IMR-90 (cell line): ENCODE measurements at regions not wholly inside any gene's neighbourhood (a gene's known extent, or its start where the extent isn't known, plus 50 kb on each side); places are given as distances from the start of the nearest gene placed in this dataset.

Experiments used
- ATAC-seq: fragments of 200-7000 bp; cut with Tn5 transposase; 2 replicates; pipeline ENCODE4 v1.9.1; 2020; ENCODE audit warnings: low read depth, mild to moderate bottlenecking, moderate library complexity
- BruUV-seq: library from RNA; stranded (reverse); fragments of 400-500 nt; replicated peaks from 2 replicates; lab custom pipeline; 2021; lab: Mats Ljungman, UMichigan
- CTCF ChIA-PET: fragments of 300-600 bp; formaldehyde crosslinking; extraction: SDS; loops from one replicate; lab custom pipeline; 2021; ENCODE audit warnings: antibody characterized with exemption; lab: Yijun Ruan, JAX
- POLR2A ChIA-PET: fragments of 300-600 bp; sonication (Branson Sonifier 250); formaldehyde crosslinking; loops from one replicate; lab custom pipeline; 2022; ENCODE audit warnings: antibody characterized with exemption; ENCODE audit not compliant: unreplicated experiment; lab: Charles Lee
- DNase-seq: peaks from one replicate; pipeline ENCODE4 v3.0.0; 2013
- H2AFZ ChIP-seq: replicated peaks from 2 replicates; pipeline ENCODE3; 2013; ENCODE audit warnings: low read length, mild to moderate bottlenecking; ENCODE audit not compliant: poor library complexity
- H2AK5ac ChIP-seq: 2 replicates; pipeline ENCODE4 v1.6.1; 2013; ENCODE audit warnings: low read depth, low read length, inconsistent platforms
- H2AK9ac ChIP-seq: replicated peaks from 2 replicates; pipeline ENCODE3; 2013; ENCODE audit warnings: mild to moderate bottlenecking, low read depth, low read length, moderate library complexity; ENCODE audit not compliant: poor library complexity
- H2BK120ac ChIP-seq: 2 replicates; pipeline ENCODE4 v1.6.1; 2013; ENCODE audit warnings: low read depth, low read length, inconsistent platforms
- H2BK15ac ChIP-seq: 3 replicates; pipeline ENCODE4 v1.6.1; 2013; ENCODE audit warnings: low read depth, low read length, inconsistent platforms
- H2BK20ac ChIP-seq: 2 replicates; pipeline ENCODE4 v1.6.1; 2013; ENCODE audit warnings: low read depth, mild to moderate bottlenecking, inconsistent platforms, low read length, moderate library complexity
- H2BK5ac ChIP-seq: 2 replicates; pipeline ENCODE4 v1.6.1; 2013; ENCODE audit warnings: mild to moderate bottlenecking, low read depth, low read length, inconsistent platforms; ENCODE audit not compliant: poor library complexity, severe bottlenecking
- H3K14ac ChIP-seq: replicated peaks from 2 replicates; pipeline ENCODE4 v1.6.1; 2013; ENCODE audit warnings: low read depth, low read length, inconsistent platforms
- H3K18ac ChIP-seq: 2 replicates; pipeline ENCODE4 v1.6.1; 2013; ENCODE audit warnings: low read depth, low read length, control low read depth
- H3K23ac ChIP-seq: 2 replicates; pipeline ENCODE4 v1.6.1; 2013; ENCODE audit warnings: low read depth, low read length, inconsistent platforms
- H3K27ac ChIP-seq: 2 replicates; pipeline ENCODE4 v1.5.1; 2013; ENCODE audit warnings: mild to moderate bottlenecking, control low read depth, low read length; ENCODE audit not compliant: insufficient read depth
- H3K27me3 ChIP-seq: 2 replicates; pipeline ENCODE4 v1.6.1; 2013; ENCODE audit warnings: low read length; ENCODE audit not compliant: control insufficient read depth, insufficient read depth
- H3K36me3 ChIP-seq: 2 replicates; pipeline ENCODE4 v1.6.1; 2013; ENCODE audit warnings: low read length, mixed read lengths; ENCODE audit not compliant: control insufficient read depth, insufficient read depth
- H3K4ac ChIP-seq: 2 replicates; pipeline ENCODE4 v1.6.1; 2013; ENCODE audit warnings: low read depth, low read length, inconsistent platforms
- H3K4me1 ChIP-seq: 2 replicates; pipeline ENCODE4 v1.6.1; 2013; ENCODE audit warnings: low read length, mixed read lengths; ENCODE audit not compliant: control insufficient read depth, insufficient read depth
- H3K4me2 ChIP-seq: 2 replicates; pipeline ENCODE4 v1.6.1; 2013; ENCODE audit warnings: low read depth, mild to moderate bottlenecking, control low read depth, low read length, moderate library complexity
- H3K4me3 ChIP-seq: 2 replicates; pipeline ENCODE4 v1.5.1; 2013; ENCODE audit warnings: low read depth, mild to moderate bottlenecking, control low read depth, low read length, moderate library complexity; ENCODE audit not compliant: insufficient read depth
- H3K56ac ChIP-seq: 2 replicates; pipeline ENCODE4 v1.6.1; 2013; ENCODE audit warnings: low read length, inconsistent platforms; ENCODE audit not compliant: insufficient read depth; ENCODE audit errors: extremely low read depth
- H3K79me1 ChIP-seq, 2 experiments: 2 replicates each; pipeline ENCODE4 v1.6.1; 2013; ENCODE audit warnings: low read length in 2 of 2, inconsistent platforms in 1 of 2, low read depth in 1 of 2
- H3K9ac ChIP-seq: 2 replicates; pipeline ENCODE4 v1.6.1; 2013; ENCODE audit warnings: low read depth, low read length, control low read depth
- H3K9me1 ChIP-seq: 2 replicates; pipeline ENCODE4 v1.6.1; 2013; ENCODE audit warnings: low read length, inconsistent platforms; ENCODE audit not compliant: insufficient read depth
- H3K9me3 ChIP-seq: 2 replicates; pipeline ENCODE4 v1.6.1; 2013; ENCODE audit warnings: low read length; ENCODE audit not compliant: control insufficient read depth, insufficient read depth
- H4K20me1 ChIP-seq: 2 replicates; pipeline ENCODE4 v1.6.1; 2013; ENCODE audit warnings: low read length, inconsistent platforms; ENCODE audit not compliant: insufficient read depth
- H4K5ac ChIP-seq: 2 replicates; pipeline ENCODE4 v1.6.1; 2013; ENCODE audit warnings: mild to moderate bottlenecking, low read depth, low read length, control low read depth
- H4K8ac ChIP-seq, 2 experiments: 2 replicates each; pipeline ENCODE4 v1.6.1; 2013; ENCODE audit warnings: low read depth in 2 of 2, low read length in 2 of 2, control low read depth in 1 of 2, inconsistent platforms in 1 of 2
- H4K91ac ChIP-seq: 2 replicates; pipeline ENCODE4 v1.6.1; 2013; ENCODE audit warnings: low read depth, low read length, inconsistent platforms; ENCODE audit not compliant: insufficient read depth
- MAFK ChIP-seq: IDR thresholded peaks from 2 replicates; pipeline ENCODE4 v1.6.1; 2012; ENCODE audit warnings: low read depth, low read length, improper control_type of control experiment
- MAZ ChIP-seq: IDR thresholded peaks from 2 replicates; pipeline ENCODE4 v1.6.1; 2012; ENCODE audit warnings: low read depth, mild to moderate bottlenecking, low read length, improper control_type of control experiment, moderate library complexity, borderline replicate concordance
- NFE2L2 ChIP-seq: fragments of 150-350 bp; IDR thresholded peaks from 2 replicates; pipeline ENCODE4 v1.6.1; 2016; ENCODE audit warnings: low read depth, mild to moderate bottlenecking, low read length
- RAD21 ChIP-seq: IDR thresholded peaks from 2 replicates; pipeline ENCODE4 v1.6.1; 2012; ENCODE audit warnings: low read length, improper control_type of control experiment
- RCOR1 ChIP-seq: IDR thresholded peaks from 2 replicates; pipeline ENCODE4 v1.6.1; 2012; ENCODE audit warnings: mild to moderate bottlenecking, low read length, improper control_type of control experiment; ENCODE audit not compliant: insufficient replicate concordance
- RFX5 ChIP-seq: IDR thresholded peaks from 2 replicates; pipeline ENCODE4 v1.8.0; 2012; ENCODE audit warnings: low read depth, mild to moderate bottlenecking, low read length, moderate library complexity
- SMC3 ChIP-seq: fragments of 150-350 bp; IDR thresholded peaks from 2 replicates; pipeline ENCODE4 v1.6.1; 2016; ENCODE audit warnings: low read depth, mild to moderate bottlenecking, antibody characterized with exemption, low read length, moderate library complexity
- USF2 ChIP-seq: fragments of 150-350 bp; IDR thresholded peaks from 2 replicates; pipeline ENCODE4 v1.6.1; 2017; ENCODE audit warnings: mild to moderate bottlenecking, antibody characterized with exemption, low read length, low read depth
- WGBS, 2 experiments: methylation state at CpG; one replicate each; pipeline versions ENCODE4 v1.1.5 to v1.1.7; 2013; ENCODE audit warnings: missing lambda C conversion rate in 2 of 2; ENCODE audit not compliant: insufficient read length in 1 of 2; ENCODE audit errors: extremely low coverage in 2 of 2; 5-methylcytosine and 5-hydroxymethylcytosine counted together
- dilution Hi-C: fragments of 300-500 bp; cut with HindIII; formaldehyde crosslinking; loops from one replicate; pipeline ENCODE4 v1.14.3; 2018; ENCODE audit warnings: low sequenced_read_pairs; ENCODE audit not compliant: unreplicated experiment
- in situ Hi-C: fragments of 300-500 bp; cut with MboI; formaldehyde crosslinking; loops from 3 replicates; pipeline ENCODE4 v1.14.3; 2019; ENCODE audit warnings: low sequenced_read_pairs, inconsistent platforms, mixed read lengths
- intact Hi-C: fragments of 100-400 bp; cut with micrococcal nuclease; formaldehyde crosslinking; loops from 2 replicates; pipeline ENCODE4 v1.10.0; 2022
- TF ChIP-seq, protein P1 (sequence below): conservative IDR thresholded peaks from 2 replicates; pipeline ENCODE4 v1.5.1; 2012; ENCODE audit warnings: mild to moderate bottlenecking, low read depth, low read length, improper control_type of control experiment

DNA sequence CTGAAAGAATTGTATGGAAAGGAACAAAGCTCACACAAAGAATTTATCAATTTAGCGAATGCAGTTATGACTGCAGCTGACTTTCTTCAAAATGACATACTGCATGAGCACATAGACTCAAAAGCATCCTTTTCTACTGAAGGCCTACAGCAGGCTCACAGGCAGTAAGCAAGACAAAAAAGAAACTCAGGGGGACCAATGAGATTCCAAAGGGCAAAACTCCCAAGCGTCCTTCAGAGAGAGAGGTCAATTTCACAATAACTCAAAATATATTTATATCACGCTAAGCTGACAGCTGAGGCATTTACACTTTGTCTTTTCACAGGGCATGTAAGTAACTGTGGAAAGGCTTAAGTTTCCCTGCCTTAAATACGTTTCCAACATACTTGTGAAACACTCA lies 427.9 kb upstream of the RASGRP1 start:
- H2BK120ac ChIP-seq = peak overlapping the region; percentile 96
- H4K91ac ChIP-seq = peak overlapping the region; percentile 94
- peak overlapping the region; percentile 11; the same call in 1 of the 2 replicates for H3K14ac ChIP-seq
- no peak overlapping the region for H3K27ac ChIP-seq
- peak overlapping the region; percentile 60 to 90 for H4K8ac ChIP-seq
- no peaks in the 10 kb centered on the region for H3K36me3 ChIP-seq
- H3K27me3 ChIP-seq = no peaks in the 10 kb centered on the region
- BruUV-seq = no TSS peak
- no peak for TF ChIP-seq USF2
- TF ChIP-seq RCOR1 = no peak
- TF ChIP-seq RAD21 = no peak
- TF ChIP-seq, protein P1, sequence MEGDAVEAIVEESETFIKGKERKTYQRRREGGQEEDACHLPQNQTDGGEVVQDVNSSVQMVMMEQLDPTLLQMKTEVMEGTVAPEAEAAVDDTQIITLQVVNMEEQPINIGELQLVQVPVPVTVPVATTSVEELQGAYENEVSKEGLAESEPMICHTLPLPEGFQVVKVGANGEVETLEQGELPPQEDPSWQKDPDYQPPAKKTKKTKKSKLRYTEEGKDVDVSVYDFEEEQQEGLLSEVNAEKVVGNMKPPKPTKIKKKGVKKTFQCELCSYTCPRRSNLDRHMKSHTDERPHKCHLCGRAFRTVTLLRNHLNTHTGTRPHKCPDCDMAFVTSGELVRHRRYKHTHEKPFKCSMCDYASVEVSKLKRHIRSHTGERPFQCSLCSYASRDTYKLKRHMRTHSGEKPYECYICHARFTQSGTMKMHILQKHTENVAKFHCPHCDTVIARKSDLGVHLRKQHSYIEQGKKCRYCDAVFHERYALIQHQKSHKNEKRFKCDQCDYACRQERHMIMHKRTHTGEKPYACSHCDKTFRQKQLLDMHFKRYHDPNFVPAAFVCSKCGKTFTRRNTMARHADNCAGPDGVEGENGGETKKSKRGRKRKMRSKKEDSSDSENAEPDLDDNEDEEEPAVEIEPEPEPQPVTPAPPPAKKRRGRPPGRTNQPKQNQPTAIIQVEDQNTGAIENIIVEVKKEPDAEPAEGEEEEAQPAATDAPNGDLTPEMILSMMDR = no peak
- TF ChIP-seq RFX5 = no peak
- TF ChIP-seq SMC3 = no peak
- no peak for TF ChIP-seq MAZ
- no peak for TF ChIP-seq MAFK
- TF ChIP-seq NFE2L2 = no peak
- no peak overlapping the region for H2AFZ ChIP-seq
- no peak overlapping the region for H3K4me3 ChIP-seq
- no peak overlapping the region for H2AK5ac ChIP-seq
- H2BK20ac ChIP-seq = peak overlapping the region; percentile 77; the same call in 1 of the 2 replicates
- peaks cover 8% of the 10 kb centered on the region for H3K9me1 ChIP-seq
- H3K9ac ChIP-seq = no peak overlapping the region
- peaks cover 28% of the 10 kb centered on the region for H3K4me1 ChIP-seq
- H3K79me1 ChIP-seq = no peaks in the 10 kb centered on the region
- dilution Hi-C loops (no loop called here), in situ Hi-C loops (no loop called here), intact Hi-C loops (no loop called here)
- H3K9me3 ChIP-seq = no peaks in the 10 kb centered on the region
- H2BK5ac ChIP-seq = peak overlapping the region; percentile 100
- no peaks in the 10 kb centered on the region for H4K20me1 ChIP-seq
- ChIA-PET CTCF (no interaction called here), POLR2A (interaction anchor here (0.6 kb wide), 1 partner anchor 43 kb away, joined by 3 read pairs; no protein-coding TSS in a partner anchor)
- no peak for DNase-seq
- no peak overlapping the region for H3K23ac ChIP-seq
- no peak for ATAC-seq
- H3K4me2 ChIP-seq = no peak overlapping the region
- H2BK15ac ChIP-seq = peak overlapping the region; percentile 94; the same call in 2 of the 3 replicates
- H3K56ac ChIP-seq = no peak overlapping the region
- H3K4ac ChIP-seq = peak overlapping the region; percentile 47
- H3K18ac ChIP-seq = peak overlapping the region; percentile 70; the same call in 1 of the 2 replicates
- no CpG with 5 or more reads among the region's 4 CpGs for WGBS, 2 experiments
- no peak overlapping the region for H2AK9ac ChIP-seq
- peak overlapping the region; percentile 30; the same call in 1 of the 2 replicates for H4K5ac ChIP-seq
